ENCODE measurements at regions not wholly inside any gene's neighbourhood (a gene's known extent, or its start where the extent isn't known, plus 50 kb on each side); places are given as distances from the start of the nearest gene placed in this dataset.

- Histone ChIP-seq H3K4me3 (ENCODE audit: low read depth in 1 of 5, low read length in 5 of 5) (no peak overlapping the region), H3K4me1 (ENCODE audit: control insufficient read depth in 5 of 5, insufficient read depth in 5 of 5, low read length in 5 of 5) (no peaks in the 10 kb centered on the region), H3K36me3 (ENCODE audit: control insufficient read depth in 5 of 5, insufficient read depth in 5 of 5, low read length in 5 of 5) (no peaks in the 10 kb centered on the region), H3K27ac (ENCODE audit: low read depth, low read length) (no peak overlapping the region), H3K9me3 (ENCODE audit: control insufficient read depth in 5 of 5, low read length in 5 of 5) (peaks cover 0 to 6% (median 0%) of the 10 kb centered on the region in 5 donors), H3K9ac (ENCODE audit: low read length in 5 of 5) (no peak overlapping the region), H3K27me3 (ENCODE audit: control insufficient read depth in 5 of 5, insufficient read depth in 4 of 5, low read length in 5 of 5) (no peaks in the 10 kb centered on the region)
Observed at GRCh38 chr12:38384816-38385378, 68.3 kb downstream of the ALG10B start.

GRCh38 chr12:38385486-38385885 is 68.9 kb downstream of the ALG10B start:
- Histone ChIP-seq H3K4me3 (ENCODE audit: low read depth in 1 of 5, low read length in 5 of 5) (no peak overlapping the region), H3K4me1 (ENCODE audit: control insufficient read depth in 5 of 5, insufficient read depth in 5 of 5, low read length in 5 of 5) (no peaks in the 10 kb centered on the region), H3K9ac (ENCODE audit: low read length in 5 of 5) (no peak overlapping the region), H3K27ac (ENCODE audit: low read depth, low read length) (no peak overlapping the region), H3K9me3 (ENCODE audit: control insufficient read depth in 5 of 5, low read length in 5 of 5) (peaks cover 0 to 6% (median 0%) of the 10 kb centered on the region in 5 donors), H3K36me3 (ENCODE audit: control insufficient read depth in 5 of 5, insufficient read depth in 5 of 5, low read length in 5 of 5) (no peaks in the 10 kb centered on the region), H3K27me3 (ENCODE audit: control insufficient read depth in 5 of 5, insufficient read depth in 4 of 5, low read length in 5 of 5) (no peaks in the 10 kb centered on the region)

GRCh38 chr12:38386205-38386985 is 69.8 kb downstream of the ALG10B start:
- peaks cover 0 to 6% (median 0%) of the 10 kb centered on the region in 5 donors for H3K9me3 ChIP-seq (ENCODE audit: control insufficient read depth in 5 of 5, low read length in 5 of 5)
- H3K4me1 ChIP-seq (ENCODE audit: control insufficient read depth in 5 of 5, insufficient read depth in 5 of 5, low read length in 5 of 5) = no peaks in the 10 kb centered on the region
- no peak overlapping the region for H3K9ac ChIP-seq (ENCODE audit: low read length in 5 of 5)
- H3K4me3 ChIP-seq (ENCODE audit: low read depth in 1 of 5, low read length in 5 of 5) = no peak overlapping the region
- no peaks in the 10 kb centered on the region for H3K36me3 ChIP-seq (ENCODE audit: control insufficient read depth in 5 of 5, insufficient read depth in 5 of 5, low read length in 5 of 5)
- H3K27me3 ChIP-seq (ENCODE audit: control insufficient read depth in 5 of 5, insufficient read depth in 4 of 5, low read length in 5 of 5) = no peaks in the 10 kb centered on the region
- H3K27ac ChIP-seq (ENCODE audit: low read depth, low read length) = no peak overlapping the region

- Histone ChIP-seq H3K27ac (ENCODE audit: low read depth, low read length) (no peak overlapping the region), H3K9ac (ENCODE audit: low read length in 5 of 5) (no peak overlapping the region), H3K27me3 (ENCODE audit: control insufficient read depth in 5 of 5, insufficient read depth in 4 of 5, low read length in 5 of 5) (no peaks in the 10 kb centered on the region), H3K36me3 (ENCODE audit: control insufficient read depth in 5 of 5, insufficient read depth in 5 of 5, low read length in 5 of 5) (no peaks in the 10 kb centered on the region), H3K9me3 (ENCODE audit: control insufficient read depth in 5 of 5, low read length in 5 of 5) (peaks cover 0 to 3% (median 0%) of the 10 kb centered on the region in 5 donors), H3K4me3 (ENCODE audit: low read depth in 1 of 5, low read length in 5 of 5) (no peak overlapping the region), H3K4me1 (ENCODE audit: control insufficient read depth in 5 of 5, insufficient read depth in 5 of 5, low read length in 5 of 5) (no peaks in the 10 kb centered on the region)
Observed at GRCh38 chr12:38389614-38390013, 73.0 kb downstream of the ALG10B start.

- H3K4me1 ChIP-seq (ENCODE audit: control insufficient read depth in 5 of 5, insufficient read depth in 5 of 5, low read length in 5 of 5) = no peaks in the 10 kb centered on the region
- H3K9me3 ChIP-seq (ENCODE audit: control insufficient read depth in 5 of 5, low read length in 5 of 5) = peaks cover 0 to 4% (median 0%) of the 10 kb centered on the region in 5 donors
- no peak overlapping the region for H3K4me3 ChIP-seq (ENCODE audit: low read depth in 1 of 5, low read length in 5 of 5)
- no peaks in the 10 kb centered on the region for H3K27me3 ChIP-seq (ENCODE audit: control insufficient read depth in 5 of 5, insufficient read depth in 4 of 5, low read length in 5 of 5)
- H3K36me3 ChIP-seq (ENCODE audit: control insufficient read depth in 5 of 5, insufficient read depth in 5 of 5, low read length in 5 of 5) = no peaks in the 10 kb centered on the region
- no peak overlapping the region for H3K9ac ChIP-seq (ENCODE audit: low read length in 5 of 5)
- H3K27ac ChIP-seq (ENCODE audit: low read depth, low read length) = no peak overlapping the region
Observed at GRCh38 chr12:38391007-38391406, 74.4 kb downstream of the ALG10B start.

GRCh38 chr12:38392554-38393144 is 76.1 kb downstream of the ALG10B start:
- Histone ChIP-seq H3K9ac (ENCODE audit: low read length in 5 of 5) (no peak overlapping the region), H3K9me3 (ENCODE audit: control insufficient read depth in 5 of 5, low read length in 5 of 5) (peaks cover 0 to 4% (median 2%) of the 10 kb centered on the region in 5 donors), H3K4me1 (ENCODE audit: control insufficient read depth in 5 of 5, insufficient read depth in 5 of 5, low read length in 5 of 5) (no peaks in the 10 kb centered on the region), H3K27me3 (ENCODE audit: control insufficient read depth in 5 of 5, insufficient read depth in 4 of 5, low read length in 5 of 5) (no peaks in the 10 kb centered on the region), H3K27ac (ENCODE audit: low read depth, low read length) (no peak overlapping the region), H3K36me3 (ENCODE audit: control insufficient read depth in 5 of 5, insufficient read depth in 5 of 5, low read length in 5 of 5) (no peaks in the 10 kb centered on the region), H3K4me3 (ENCODE audit: low read depth in 1 of 5, low read length in 5 of 5) (no peak overlapping the region)

- H3K9ac ChIP-seq (ENCODE audit: low read length in 5 of 5) = no peak overlapping the region
Observed at GRCh38 chr12:38399711-38400206, 83.2 kb downstream of the ALG10B start.

GRCh38 chr12:38402811-38403210 is 86.2 kb downstream of the ALG10B start:
- Histone ChIP-seq H3K36me3 (ENCODE audit: control insufficient read depth in 5 of 5, insufficient read depth in 5 of 5, low read length in 5 of 5) (no peaks in the 10 kb centered on the region), H3K27ac (ENCODE audit: low read depth, low read length) (no peak overlapping the region), H3K4me1 (ENCODE audit: control insufficient read depth in 5 of 5, insufficient read depth in 5 of 5, low read length in 5 of 5) (no peaks in the 10 kb centered on the region), H3K9ac (ENCODE audit: low read length in 5 of 5) (no peak overlapping the region), H3K27me3 (ENCODE audit: control insufficient read depth in 5 of 5, insufficient read depth in 4 of 5, low read length in 5 of 5) (no peaks in the 10 kb centered on the region), H3K4me3 (ENCODE audit: low read depth in 1 of 5, low read length in 5 of 5) (no peak overlapping the region), H3K9me3 (ENCODE audit: control insufficient read depth in 5 of 5, low read length in 5 of 5) (peaks cover 0 to 11% (median 2%) of the 10 kb centered on the region in 5 donors)

More at GRCh38 chr12:38399711-38400206, 83.2 kb downstream of the ALG10B start:
- no peak overlapping the region for H3K4me3 ChIP-seq (ENCODE audit: low read depth in 1 of 5, low read length in 5 of 5)
- H3K4me1 ChIP-seq (ENCODE audit: control insufficient read depth in 5 of 5, insufficient read depth in 5 of 5, low read length in 5 of 5) = no peaks in the 10 kb centered on the region
- no peaks in the 10 kb centered on the region for H3K27me3 ChIP-seq (ENCODE audit: control insufficient read depth in 5 of 5, insufficient read depth in 4 of 5, low read length in 5 of 5)
- no peak overlapping the region for H3K27ac ChIP-seq (ENCODE audit: low read depth, low read length)
- H3K9me3 ChIP-seq (ENCODE audit: control insufficient read depth in 5 of 5, low read length in 5 of 5) = peaks cover 0 to 9% (median 5%) of the 10 kb centered on the region in 5 donors
- no peaks in the 10 kb centered on the region for H3K36me3 ChIP-seq (ENCODE audit: control insufficient read depth in 5 of 5, insufficient read depth in 5 of 5, low read length in 5 of 5)

GRCh38 chr12:38409511-38409910 is 92.9 kb downstream of the ALG10B start:
- Histone ChIP-seq H3K4me3 (ENCODE audit: low read depth in 1 of 5, low read length in 5 of 5) (no peak overlapping the region), H3K9me3 (ENCODE audit: control insufficient read depth in 5 of 5, low read length in 5 of 5) (peaks cover 0 to 6% (median 0%) of the 10 kb centered on the region in 5 donors), H3K36me3 (ENCODE audit: control insufficient read depth in 5 of 5, insufficient read depth in 5 of 5, low read length in 5 of 5) (no peaks in the 10 kb centered on the region), H3K9ac (ENCODE audit: low read length in 5 of 5) (no peak overlapping the region), H3K4me1 (ENCODE audit: control insufficient read depth in 5 of 5, insufficient read depth in 5 of 5, low read length in 5 of 5) (no peaks in the 10 kb centered on the region), H3K27ac (ENCODE audit: low read depth, low read length) (no peak overlapping the region), H3K27me3 (ENCODE audit: control insufficient read depth in 5 of 5, insufficient read depth in 4 of 5, low read length in 5 of 5) (no peaks in the 10 kb centered on the region)

- Histone ChIP-seq H3K9me3 (ENCODE audit: control insufficient read depth in 5 of 5, low read length in 5 of 5) (no peaks in the 10 kb centered on the region), H3K4me3 (ENCODE audit: low read depth in 1 of 5, low read length in 5 of 5) (no peak overlapping the region), H3K4me1 (ENCODE audit: control insufficient read depth in 5 of 5, insufficient read depth in 5 of 5, low read length in 5 of 5) (no peaks in the 10 kb centered on the region), H3K9ac (ENCODE audit: low read length in 5 of 5) (no peak overlapping the region), H3K27ac (ENCODE audit: low read depth, low read length) (no peak overlapping the region), H3K36me3 (ENCODE audit: control insufficient read depth in 5 of 5, insufficient read depth in 5 of 5, low read length in 5 of 5) (no peaks in the 10 kb centered on the region), H3K27me3 (ENCODE audit: control insufficient read depth in 5 of 5, insufficient read depth in 4 of 5, low read length in 5 of 5) (no peaks in the 10 kb centered on the region)
Observed at GRCh38 chr12:38411426-38411825, 94.9 kb downstream of the ALG10B start.
